ENCODE measurements at regions not wholly inside any gene's neighbourhood (a gene's known extent, or its start where the extent isn't known, plus 50 kb on each side); places are given as distances from the start of the nearest gene placed in this dataset.
A peak's percentile ranks its signal among the peaks of the same experiment; 100 is the strongest.

DNA sequence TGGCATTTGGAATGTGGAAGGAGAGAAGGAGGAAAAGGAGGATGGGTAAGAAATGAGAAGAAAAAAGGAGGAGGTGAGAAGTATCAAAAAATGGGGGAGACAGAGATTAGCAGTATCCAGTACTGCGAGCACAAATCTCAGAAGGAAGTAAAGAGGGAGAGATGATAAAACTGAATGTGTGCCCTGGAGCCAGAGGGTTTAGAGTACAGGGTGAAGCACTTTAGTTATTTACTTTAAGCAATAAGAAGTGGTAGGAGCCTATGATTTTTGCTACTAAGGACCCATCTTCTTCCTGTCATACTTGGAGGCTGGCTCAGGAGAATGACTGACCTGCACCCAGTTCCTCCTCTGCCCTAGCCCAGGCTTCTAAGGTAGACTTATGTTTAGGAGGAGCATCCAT lies 94.9 kb downstream of the ADRB2 start:
- DNase-seq (no peak), ATAC-seq (replicated peaks) (no peak)
- peak overlapping the region in 1 of 2 donors; percentile 36 for H3K27ac Mint-ChIP-seq
- H3K4me3 Mint-ChIP-seq = no peak overlapping the region
- no peaks in the 10 kb centered on the region for H3K36me3 Mint-ChIP-seq (ENCODE audit: insufficient read depth)
- no peaks in the 10 kb centered on the region for H3K9me3 Mint-ChIP-seq
- peaks cover 4 to 5% of the 10 kb centered on the region in 2 donors for H3K4me1 Mint-ChIP-seq (ENCODE audit: low read depth in 2 of 2)
- peaks cover 7 to 22% of the 10 kb centered on the region in 2 donors for H3K27me3 Mint-ChIP-seq

DNA sequence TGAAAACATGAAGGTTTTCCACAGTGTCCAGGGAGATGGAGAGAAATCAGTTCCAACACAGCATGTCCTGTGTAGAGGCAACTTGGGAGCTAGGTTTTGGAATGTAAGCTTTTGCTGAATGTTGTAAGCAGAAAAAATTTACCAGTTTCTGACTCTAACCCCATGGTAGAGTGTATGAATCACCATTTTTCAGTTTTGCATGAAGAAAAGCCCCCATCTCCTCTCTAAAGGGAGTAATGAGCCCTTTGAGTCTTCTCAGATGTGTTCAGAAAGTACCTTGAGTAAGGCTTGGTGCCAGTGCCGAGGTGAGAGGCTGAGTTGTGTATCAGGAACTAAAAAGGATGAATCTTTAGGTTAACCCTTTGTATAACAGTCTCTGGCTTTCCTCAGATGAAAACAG lies 96.2 kb downstream of the ADRB2 start:
- Mint-ChIP-seq H3K9me3 (no peaks in the 10 kb centered on the region), H3K4me1 (ENCODE audit: low read depth in 2 of 2) (peaks cover 5 to 8% of the 10 kb centered on the region in 2 donors), H3K4me3 (no peak overlapping the region), H3K36me3 (ENCODE audit: insufficient read depth) (no peaks in the 10 kb centered on the region), H3K27ac (no peak overlapping the region), H3K27me3 (peaks cover 7 to 22% of the 10 kb centered on the region in 2 donors)
- ATAC-seq (replicated peaks) (no peak), DNase-seq (no peak)

DNA sequence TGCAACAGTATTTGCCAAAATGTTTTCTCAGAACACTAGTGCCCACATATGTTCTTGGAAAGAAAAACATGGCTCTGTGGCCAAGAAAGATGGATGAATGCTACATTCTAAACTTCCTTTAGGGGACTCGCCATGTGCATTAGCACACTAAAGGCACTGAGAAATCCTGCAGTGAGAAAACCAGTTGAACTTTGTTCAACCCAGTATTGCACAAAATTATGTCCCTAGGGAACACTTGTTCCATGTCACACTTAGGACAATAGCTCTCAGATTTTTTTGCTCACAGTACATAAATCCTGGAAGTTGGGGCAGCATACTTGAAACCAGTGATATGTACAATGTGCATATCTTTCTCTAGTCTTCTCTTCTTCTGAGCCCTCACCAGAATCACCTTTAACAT lies 96.6 kb downstream of the ADRB2 start:
- Mint-ChIP-seq H3K27ac (no peak overlapping the region), H3K4me1 (ENCODE audit: low read depth in 2 of 2) (peaks cover 5 to 8% of the 10 kb centered on the region in 2 donors), H3K4me3 (no peak overlapping the region), H3K27me3 (peaks cover 7 to 22% of the 10 kb centered on the region in 2 donors), H3K36me3 (ENCODE audit: insufficient read depth) (no peaks in the 10 kb centered on the region), H3K9me3 (no peaks in the 10 kb centered on the region)
- DNase-seq (no peak), ATAC-seq (replicated peaks) (no peak)

DNA sequence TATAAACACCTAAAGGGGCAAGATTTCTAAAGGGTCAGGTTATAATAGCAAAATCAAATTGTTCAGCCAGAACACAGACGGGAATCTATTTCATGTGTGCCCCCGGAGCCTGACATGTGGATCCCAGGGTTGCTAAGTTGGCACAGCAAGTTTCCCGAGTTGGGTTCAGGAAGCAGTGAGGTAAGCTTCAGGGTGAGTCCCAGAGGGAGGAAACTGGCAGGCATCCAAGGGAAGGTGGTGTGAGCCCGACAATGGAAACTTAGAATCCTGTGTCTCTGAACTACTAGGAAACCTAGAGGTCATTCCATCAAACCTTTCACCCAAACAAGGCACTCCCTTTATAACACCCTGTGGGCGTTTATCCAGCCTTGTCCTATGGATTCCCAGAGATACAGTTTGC lies 98.4 kb downstream of the ADRB2 start:
- Mint-ChIP-seq H3K27me3 (peaks cover 7 to 22% of the 10 kb centered on the region in 2 donors), H3K36me3 (ENCODE audit: insufficient read depth) (no peaks in the 10 kb centered on the region), H3K9me3 (no peaks in the 10 kb centered on the region), H3K4me3 (no peak overlapping the region), H3K27ac (no peak overlapping the region), H3K4me1 (ENCODE audit: low read depth in 2 of 2) (peaks cover 8 to 9% of the 10 kb centered on the region in 2 donors)
- DNase-seq (no peak), ATAC-seq (replicated peaks) (no peak)

DNA sequence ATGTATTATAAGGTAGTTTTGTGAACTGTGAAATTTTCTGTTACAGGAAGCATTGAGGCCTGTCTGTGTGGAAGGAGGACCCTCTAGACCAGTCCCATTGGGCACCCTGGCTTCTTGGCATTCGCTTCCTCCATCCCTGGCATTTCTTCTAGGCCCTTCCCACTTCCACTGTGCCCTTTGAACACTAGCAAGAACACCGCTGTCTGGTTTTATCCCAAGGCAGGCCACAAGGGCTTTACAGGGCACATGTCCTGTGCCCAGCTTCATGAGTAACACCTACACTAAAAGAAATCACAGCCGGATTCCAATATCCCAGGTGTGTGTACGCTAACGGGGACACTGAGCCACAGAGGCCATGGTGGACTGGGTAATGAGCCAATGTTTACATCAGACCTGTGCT lies 99.8 kb downstream of the ADRB2 start:
- Mint-ChIP-seq H3K4me1 (ENCODE audit: low read depth in 2 of 2) (peaks cover 8 to 9% of the 10 kb centered on the region in 2 donors), H3K27ac (peak overlapping the region in 1 of 2 donors; percentile 0), H3K9me3 (no peaks in the 10 kb centered on the region), H3K4me3 (no peak overlapping the region), H3K36me3 (ENCODE audit: insufficient read depth) (no peaks in the 10 kb centered on the region), H3K27me3 (peaks cover 0 to 9% of the 10 kb centered on the region in 2 donors)
- ATAC-seq (replicated peaks) (no peak), DNase-seq (no peak)

DNA sequence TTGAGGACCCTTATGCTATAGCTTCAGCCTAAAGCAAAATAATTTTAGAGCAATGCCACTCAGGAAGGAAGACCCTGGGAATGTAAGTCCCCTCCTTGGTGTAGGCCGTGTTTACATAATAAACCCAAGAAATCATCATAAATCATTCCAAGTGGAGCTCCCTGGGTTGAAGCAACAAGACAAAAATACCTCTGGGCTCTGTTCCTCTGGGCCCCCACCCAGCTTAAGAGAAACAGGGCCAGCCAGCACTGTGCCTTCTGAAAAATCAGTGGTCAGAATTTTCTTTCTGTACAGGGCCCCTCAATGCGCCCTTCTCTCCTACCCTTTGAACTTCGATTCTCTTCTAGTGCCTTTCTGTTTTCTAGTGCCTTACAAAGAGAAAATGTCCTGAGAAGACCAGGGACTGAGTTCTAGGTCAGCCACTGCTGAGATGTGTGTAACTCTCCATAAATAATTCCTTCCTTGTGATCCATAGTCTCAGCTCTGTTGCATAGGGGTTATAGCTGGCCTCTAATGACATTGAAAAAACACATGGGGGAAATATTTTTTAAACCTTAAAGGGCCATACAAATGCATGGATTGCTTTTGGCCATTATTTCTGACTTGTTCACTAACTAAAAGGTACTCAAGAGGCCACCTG lies 101.0 kb downstream of the ADRB2 start:
- H3K4me1 Mint-ChIP-seq (ENCODE audit: low read depth in 2 of 2) = peaks cover 6 to 16% of the 10 kb centered on the region in 2 donors
- no peaks in the 10 kb centered on the region for H3K36me3 Mint-ChIP-seq (ENCODE audit: insufficient read depth)
- H3K4me3 Mint-ChIP-seq = no peak overlapping the region
- ATAC-seq (replicated peaks) (no peak), DNase-seq (no peak)
- H3K27me3 Mint-ChIP-seq = peaks cover 0 to 4% of the 10 kb centered on the region in 2 donors
- no peaks in the 10 kb centered on the region for H3K9me3 Mint-ChIP-seq
- H3K27ac Mint-ChIP-seq = no peak overlapping the region

DNA sequence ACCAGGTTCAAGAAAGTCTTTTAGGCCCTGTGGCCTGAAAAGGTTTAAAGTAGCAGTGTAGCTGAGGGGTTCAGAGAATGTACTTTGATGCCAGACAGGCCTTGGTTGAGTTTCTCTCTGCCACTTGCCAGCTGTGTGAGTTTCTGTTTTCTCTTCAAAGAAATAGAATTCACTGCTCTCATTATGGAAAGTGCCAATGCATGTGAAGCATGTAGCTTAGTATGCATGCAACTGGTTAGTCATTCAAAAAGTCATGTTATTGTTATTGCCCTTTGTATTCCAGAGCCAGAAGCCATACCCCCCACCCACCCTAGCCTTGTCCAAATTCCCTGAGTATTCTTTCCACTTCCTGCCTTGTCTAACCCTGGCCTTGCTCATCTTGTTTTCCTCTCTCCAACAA lies 101.7 kb downstream of the ADRB2 start:
- DNase-seq = no peak
- Mint-ChIP-seq H3K36me3 (ENCODE audit: insufficient read depth) (no peaks in the 10 kb centered on the region), H3K4me3 (no peak overlapping the region), H3K27me3 (no peaks in the 10 kb centered on the region), H3K27ac (no peak overlapping the region), H3K9me3 (no peaks in the 10 kb centered on the region), H3K4me1 (ENCODE audit: low read depth in 2 of 2) (peaks cover 6 to 16% of the 10 kb centered on the region in 2 donors)
- ATAC-seq (replicated peaks) = no peak

DNA sequence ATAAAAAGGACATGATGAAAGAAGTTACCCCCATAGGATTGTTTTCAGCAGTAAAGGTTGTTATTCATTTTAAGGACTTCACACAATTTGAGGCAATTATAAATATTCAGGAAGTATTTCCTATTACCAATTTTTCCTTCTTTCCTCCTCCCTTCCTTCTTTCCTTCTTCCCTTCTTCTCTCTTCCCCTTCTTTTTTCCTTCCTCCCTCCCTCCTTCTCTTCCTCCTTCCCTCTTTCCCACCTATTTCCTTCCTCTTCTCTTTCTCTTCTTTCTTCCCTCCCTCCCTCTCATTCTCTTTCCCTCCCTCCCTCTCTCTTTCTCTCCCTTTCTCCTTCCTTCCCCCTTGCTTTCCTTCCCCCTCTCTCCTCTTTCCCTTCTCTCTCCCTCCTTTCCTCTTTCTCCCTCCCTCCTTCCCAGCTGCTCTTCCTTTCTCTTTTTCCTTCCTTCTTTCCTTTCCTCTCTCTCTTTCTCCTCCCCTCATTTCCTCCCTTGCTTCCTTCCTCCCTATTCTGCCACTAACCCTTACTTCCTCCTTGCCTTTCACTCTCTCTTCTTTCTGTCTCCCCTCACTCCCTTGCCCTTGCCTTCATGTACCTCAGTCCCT lies 105.1 kb downstream of the ADRB2 start:
- Mint-ChIP-seq H3K9me3 (no peaks in the 10 kb centered on the region), H3K36me3 (ENCODE audit: insufficient read depth) (no peaks in the 10 kb centered on the region), H3K4me1 (ENCODE audit: low read depth in 2 of 2) (peaks cover 5 to 16% of the 10 kb centered on the region in 2 donors), H3K27ac (no peak overlapping the region), H3K4me3 (no peak overlapping the region), H3K27me3 (no peaks in the 10 kb centered on the region)
- DNase-seq = no peak
- ATAC-seq (replicated peaks) = no peak

DNA sequence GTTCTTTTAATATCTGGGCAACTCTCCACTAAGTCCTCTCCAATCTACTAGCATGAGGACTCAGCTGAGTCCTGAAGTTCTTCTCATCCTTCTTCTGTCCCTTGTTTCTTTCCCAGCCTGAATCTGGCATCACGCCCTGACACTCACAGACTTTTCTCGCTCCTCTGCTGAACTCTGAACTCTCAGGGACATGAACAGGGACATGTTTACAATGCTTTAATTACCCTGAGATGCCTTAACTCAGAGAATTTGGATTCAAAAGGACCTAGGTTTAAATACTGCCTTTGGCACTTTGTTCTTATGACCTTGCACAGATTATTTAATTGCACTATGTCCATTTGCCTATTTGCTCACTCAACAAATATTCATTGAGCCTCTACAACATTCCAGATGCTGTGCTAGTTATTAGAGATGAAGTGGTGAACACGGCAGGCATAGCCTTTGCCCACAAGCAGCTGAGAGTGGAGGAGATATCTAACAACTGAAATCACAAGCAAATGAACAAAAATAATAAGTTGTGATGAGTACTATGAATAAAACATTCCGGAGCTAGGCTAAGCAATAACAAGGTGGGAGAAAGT lies 106.0 kb downstream of the ADRB2 start:
- peak overlapping the region in 1 of 2 donors; percentile 22 for H3K27ac Mint-ChIP-seq
- no peak overlapping the region for H3K4me3 Mint-ChIP-seq
- no peaks in the 10 kb centered on the region for H3K36me3 Mint-ChIP-seq (ENCODE audit: insufficient read depth)
- peaks cover 2 to 16% of the 10 kb centered on the region in 2 donors for H3K4me1 Mint-ChIP-seq (ENCODE audit: low read depth in 2 of 2)
- no peaks in the 10 kb centered on the region for H3K27me3 Mint-ChIP-seq
- DNase-seq (no peak), ATAC-seq (replicated peaks) (no peak)
- H3K9me3 Mint-ChIP-seq = no peaks in the 10 kb centered on the region

DNA sequence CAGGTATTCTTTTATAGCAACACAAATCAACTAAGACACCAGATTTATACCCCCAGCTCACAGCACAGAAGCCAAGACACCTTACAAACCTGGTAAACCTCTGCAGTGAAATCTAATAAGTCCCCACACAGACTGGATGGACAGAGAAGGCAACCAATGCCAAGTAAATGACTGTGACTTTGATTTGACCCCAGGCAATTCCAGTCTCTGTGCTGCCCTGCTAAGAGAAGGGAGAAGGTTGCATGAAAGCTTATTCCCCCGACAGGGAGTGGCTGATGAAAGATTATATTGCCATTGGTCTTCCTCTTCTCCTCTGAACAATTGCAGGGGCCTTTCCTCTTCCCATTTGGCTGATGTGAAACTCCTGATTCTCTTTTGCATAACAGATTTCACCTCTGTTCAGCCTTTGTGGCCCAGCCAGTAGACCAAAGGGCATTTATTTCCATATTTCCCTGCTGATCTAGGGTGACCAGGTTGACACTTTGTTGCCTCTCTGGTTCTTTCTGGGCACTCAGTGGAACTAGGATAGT lies 107.6 kb downstream of the ADRB2 start:
- H3K9me3 Mint-ChIP-seq = no peaks in the 10 kb centered on the region
- ATAC-seq (replicated peaks) = no peak
- no peaks in the 10 kb centered on the region for H3K36me3 Mint-ChIP-seq (ENCODE audit: insufficient read depth)
- no peak overlapping the region for H3K27ac Mint-ChIP-seq
- H3K4me3 Mint-ChIP-seq = no peak overlapping the region
- no peaks in the 10 kb centered on the region for H3K27me3 Mint-ChIP-seq
- peaks cover 2 to 11% of the 10 kb centered on the region in 2 donors for H3K4me1 Mint-ChIP-seq (ENCODE audit: low read depth in 2 of 2)
- no peak for DNase-seq

DNA sequence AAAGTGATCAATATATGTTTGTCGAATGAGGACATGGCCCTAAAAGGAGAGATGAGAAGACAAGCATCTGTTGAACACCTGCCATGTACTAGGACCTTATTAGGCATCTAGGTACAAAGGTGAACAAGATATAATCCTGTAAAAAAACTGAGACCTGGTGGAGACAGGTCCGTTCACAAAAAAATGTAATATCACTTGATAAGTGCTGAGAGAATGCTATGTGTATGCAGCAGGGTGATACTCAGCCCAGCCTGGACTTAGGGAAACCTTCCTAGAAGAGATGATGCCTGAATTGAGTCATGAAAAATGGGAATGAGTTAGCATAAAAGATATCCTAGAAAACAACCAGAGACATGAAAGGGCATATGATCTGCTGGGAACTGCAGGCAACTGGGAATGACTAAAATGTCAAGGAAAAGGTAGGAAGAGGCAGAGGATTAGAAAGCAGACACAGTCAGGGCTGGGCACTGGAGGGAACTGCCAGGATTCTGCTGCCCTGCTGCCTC lies 108.5 kb downstream of the ADRB2 start:
- H3K9me3 Mint-ChIP-seq = no peaks in the 10 kb centered on the region
- ATAC-seq (replicated peaks) (no peak), DNase-seq (no peak)
- no peaks in the 10 kb centered on the region for H3K27me3 Mint-ChIP-seq
- H3K36me3 Mint-ChIP-seq (ENCODE audit: insufficient read depth) = no peaks in the 10 kb centered on the region
- H3K4me3 Mint-ChIP-seq = no peak overlapping the region
- H3K27ac Mint-ChIP-seq = no peak overlapping the region
- peaks cover 2 to 11% of the 10 kb centered on the region in 2 donors for H3K4me1 Mint-ChIP-seq (ENCODE audit: low read depth in 2 of 2)

DNA sequence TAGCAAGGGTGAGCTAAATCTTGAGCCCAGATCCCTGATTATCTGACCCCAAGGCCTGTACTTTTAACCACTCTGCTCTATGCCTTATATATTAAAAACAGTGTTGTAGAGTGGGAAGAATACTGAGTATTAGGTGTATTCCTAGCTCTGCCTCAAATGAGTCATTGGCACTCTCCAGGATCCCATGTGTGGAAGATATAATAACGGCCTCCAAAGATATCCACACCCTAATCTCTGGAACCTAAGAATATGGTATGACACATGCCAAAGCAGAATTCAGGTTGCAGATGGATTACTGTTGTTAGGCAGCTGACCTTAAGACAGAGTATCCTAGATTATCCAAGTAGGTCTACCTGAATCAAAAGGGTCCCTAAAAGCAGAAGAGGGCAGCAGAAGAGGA lies 110.8 kb downstream of the ADRB2 start:
- no peak for DNase-seq

DNA sequence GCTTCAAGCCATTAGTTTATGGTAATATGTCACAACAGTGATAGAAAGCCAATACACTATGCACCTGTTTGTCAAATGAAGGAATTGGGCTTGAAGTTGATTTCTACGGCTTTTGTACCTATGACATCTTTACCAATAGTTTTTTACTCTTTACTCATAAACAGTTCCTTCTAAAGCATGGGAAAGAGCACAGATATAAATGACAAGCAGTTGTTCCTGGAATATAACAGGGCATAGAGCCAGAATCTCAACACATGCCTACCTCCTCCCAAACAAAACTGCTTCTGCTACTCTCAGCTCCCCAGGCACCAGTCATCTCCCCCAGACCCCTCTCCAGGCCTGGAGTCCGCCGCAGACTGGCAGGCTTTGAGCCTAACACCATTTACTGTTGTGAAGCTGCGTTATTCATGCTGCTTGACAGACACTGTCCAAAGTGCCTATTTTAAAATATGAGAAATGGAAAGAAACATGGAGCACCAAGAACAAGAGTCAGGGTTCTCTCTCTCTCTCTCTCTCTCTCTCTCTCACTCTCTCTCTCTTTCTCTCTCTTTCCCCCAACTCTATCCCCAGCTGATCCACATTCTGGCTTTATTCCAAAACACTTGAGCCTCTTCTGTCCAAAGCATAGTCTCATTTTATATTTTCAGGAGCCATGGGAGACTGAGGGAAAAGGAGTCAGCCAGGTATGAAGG lies 111.6 kb downstream of the ADRB2 start:
- peaks cover 0 to 4% of the 10 kb centered on the region in 2 donors for H3K4me1 Mint-ChIP-seq (ENCODE audit: low read depth in 2 of 2)
- no peaks in the 10 kb centered on the region for H3K27me3 Mint-ChIP-seq
- no peaks in the 10 kb centered on the region for H3K36me3 Mint-ChIP-seq (ENCODE audit: insufficient read depth)
- ATAC-seq (replicated peaks) (no peak), DNase-seq (no peak)
- no peaks in the 10 kb centered on the region for H3K9me3 Mint-ChIP-seq
- no peak overlapping the region for H3K4me3 Mint-ChIP-seq
- peak overlapping the region in 1 of 2 donors; percentile 36 for H3K27ac Mint-ChIP-seq

More for the DNA sequence above, 110.8 kb downstream of the ADRB2 start:
- Mint-ChIP-seq H3K36me3 (ENCODE audit: insufficient read depth) (no peaks in the 10 kb centered on the region), H3K27me3 (no peaks in the 10 kb centered on the region), H3K4me1 (ENCODE audit: low read depth in 2 of 2) (peaks cover 0 to 4% of the 10 kb centered on the region in 2 donors), H3K4me3 (no peak overlapping the region), H3K9me3 (no peaks in the 10 kb centered on the region), H3K27ac (no peak overlapping the region)
- ATAC-seq (replicated peaks) = no peak

Measured in effector memory CD8-positive, alpha-beta T cell (primary cell).